ENCODE measurements at regions not wholly inside any gene's neighbourhood (a gene's known extent, or its start where the extent isn't known, plus 50 kb on each side); places are given as distances from the start of the nearest gene placed in this dataset.

- ChIA-PET CTCF (no interaction called here), POLR2A (no interaction called here)
- peak; percentile 16 for DNase-seq (ENCODE audit: low read depth, low spot score)
- Histone ChIP-seq H3K27me3 (ENCODE audit: control insufficient read depth, insufficient read depth, low read length) (no peaks in the 10 kb centered on the region), H3K4me3 (ENCODE audit: low read depth, low read length) (no peak overlapping the region), H3K9me3 (ENCODE audit: control insufficient read depth, insufficient read depth, low read length) (no peaks in the 10 kb centered on the region), H3K27ac (ENCODE audit: low read depth, low read length) (no peak overlapping the region)
- TF ChIP-seq, protein P1, sequence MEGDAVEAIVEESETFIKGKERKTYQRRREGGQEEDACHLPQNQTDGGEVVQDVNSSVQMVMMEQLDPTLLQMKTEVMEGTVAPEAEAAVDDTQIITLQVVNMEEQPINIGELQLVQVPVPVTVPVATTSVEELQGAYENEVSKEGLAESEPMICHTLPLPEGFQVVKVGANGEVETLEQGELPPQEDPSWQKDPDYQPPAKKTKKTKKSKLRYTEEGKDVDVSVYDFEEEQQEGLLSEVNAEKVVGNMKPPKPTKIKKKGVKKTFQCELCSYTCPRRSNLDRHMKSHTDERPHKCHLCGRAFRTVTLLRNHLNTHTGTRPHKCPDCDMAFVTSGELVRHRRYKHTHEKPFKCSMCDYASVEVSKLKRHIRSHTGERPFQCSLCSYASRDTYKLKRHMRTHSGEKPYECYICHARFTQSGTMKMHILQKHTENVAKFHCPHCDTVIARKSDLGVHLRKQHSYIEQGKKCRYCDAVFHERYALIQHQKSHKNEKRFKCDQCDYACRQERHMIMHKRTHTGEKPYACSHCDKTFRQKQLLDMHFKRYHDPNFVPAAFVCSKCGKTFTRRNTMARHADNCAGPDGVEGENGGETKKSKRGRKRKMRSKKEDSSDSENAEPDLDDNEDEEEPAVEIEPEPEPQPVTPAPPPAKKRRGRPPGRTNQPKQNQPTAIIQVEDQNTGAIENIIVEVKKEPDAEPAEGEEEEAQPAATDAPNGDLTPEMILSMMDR (IDR thresholded peaks at IDR 0.05; ENCODE audit: low read depth, low read length), result no peak
Observed at GRCh38 chr10:36358736-36359135, 716.6 kb upstream of the FZD8 start.

- Histone ChIP-seq H3K4me3 (ENCODE audit: low read depth, low read length) (no peak overlapping the region), H3K27me3 (ENCODE audit: control insufficient read depth, insufficient read depth, low read length) (no peaks in the 10 kb centered on the region), H3K9me3 (ENCODE audit: control insufficient read depth, insufficient read depth, low read length) (no peaks in the 10 kb centered on the region; the same call in 1 of the 2 replicates), H3K27ac (ENCODE audit: low read depth, low read length) (no peak overlapping the region)
- DNase-seq (ENCODE audit: low read depth, low spot score), result no peak
- TF ChIP-seq, protein P1 (IDR thresholded peaks at IDR 0.05; ENCODE audit: low read depth, low read length), result no peak
- ChIA-PET CTCF (no interaction called here), POLR2A (no interaction called here)
Observed at GRCh38 chr10:36354633-36355032, 712.5 kb upstream of the FZD8 start.

GRCh38 chr10:36351159-36351558, 709.1 kb upstream of the FZD8 start:
- ChIA-PET POLR2A (no interaction called here), CTCF (no interaction called here)
- Histone ChIP-seq H3K27ac (ENCODE audit: low read depth, low read length) (no peak overlapping the region), H3K4me3 (ENCODE audit: low read depth, low read length) (no peak overlapping the region), H3K27me3 (ENCODE audit: control insufficient read depth, insufficient read depth, low read length) (no peaks in the 10 kb centered on the region), H3K9me3 (ENCODE audit: control insufficient read depth, insufficient read depth, low read length) (no peaks in the 10 kb centered on the region; the same call in 1 of the 2 replicates)
- DNase-seq (ENCODE audit: low read depth, low spot score), result no peak
- TF ChIP-seq, protein P1 (IDR thresholded peaks at IDR 0.05; ENCODE audit: low read depth, low read length), result no peak

- peak; percentile 72 for DNase-seq (ENCODE audit: low read depth, low spot score)
- CTCF ChIA-PET, result interaction anchor here (1.1 kb wide), 1 partner anchor 714 kb away, joined by 3 read pairs; no protein-coding TSS in a partner anchor
- TF ChIP-seq, protein P1 (IDR thresholded peaks at IDR 0.05; ENCODE audit: low read depth, low read length), result no peak
- Histone ChIP-seq H3K4me3 (ENCODE audit: low read depth, low read length) (no peak overlapping the region), H3K27ac (ENCODE audit: low read depth, low read length) (peak overlapping the region; percentile 25), H3K9me3 (ENCODE audit: control insufficient read depth, insufficient read depth, low read length) (no peaks in the 10 kb centered on the region; the same call in 1 of the 2 replicates), H3K27me3 (ENCODE audit: control insufficient read depth, insufficient read depth, low read length) (no peaks in the 10 kb centered on the region)
- POLR2A ChIA-PET, result interaction anchor here (0.5 kb wide), 1 partner anchor 396 kb away, joined by 3 read pairs; no protein-coding TSS in a partner anchor
Observed at GRCh38 chr10:36349445-36350078, 707.5 kb upstream of the FZD8 start.

DNA sequence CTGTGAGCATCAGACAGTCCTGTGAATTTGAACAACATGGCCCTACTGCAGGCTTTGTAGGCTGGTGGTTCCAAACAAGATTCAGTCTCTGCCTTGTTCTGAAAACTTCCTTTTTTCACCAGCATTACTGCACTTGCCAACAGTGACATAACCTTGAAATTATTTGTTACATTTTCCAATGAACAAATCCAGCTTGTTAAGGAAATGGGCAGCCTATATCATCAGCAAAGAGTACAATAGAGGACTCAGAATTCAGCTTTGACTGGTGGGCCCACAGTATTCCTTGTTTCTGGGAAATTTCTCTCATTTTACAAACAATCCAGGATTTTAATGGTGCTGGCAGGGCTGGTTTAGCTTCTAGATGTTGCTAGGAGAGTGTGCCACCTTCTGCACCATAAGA, 703.7 kb upstream of the FZD8 start:
- ChIA-PET POLR2A (no interaction called here), CTCF (no interaction called here)
- Histone ChIP-seq H3K4me3 (ENCODE audit: low read depth, low read length) (no peak overlapping the region), H3K9me3 (ENCODE audit: control insufficient read depth, insufficient read depth, low read length) (no peaks in the 10 kb centered on the region; the same call in 1 of the 2 replicates), H3K27ac (ENCODE audit: low read depth, low read length) (no peak overlapping the region), H3K27me3 (ENCODE audit: control insufficient read depth, insufficient read depth, low read length) (no peaks in the 10 kb centered on the region)
- TF ChIP-seq, protein P1 (IDR thresholded peaks at IDR 0.05; ENCODE audit: low read depth, low read length), result no peak
- DNase-seq (ENCODE audit: low read depth, low spot score), result no peak
